ENCODE measurements at regions not wholly inside any gene's neighbourhood (a gene's known extent, or its start where the extent isn't known, plus 50 kb on each side); places are given as distances from the start of the nearest gene placed in this dataset.

GRCh38 chr12:65653946-65654629 is 170.2 kb upstream of the HMGA2 start:
- TF ChIP-seq, protein P1, sequence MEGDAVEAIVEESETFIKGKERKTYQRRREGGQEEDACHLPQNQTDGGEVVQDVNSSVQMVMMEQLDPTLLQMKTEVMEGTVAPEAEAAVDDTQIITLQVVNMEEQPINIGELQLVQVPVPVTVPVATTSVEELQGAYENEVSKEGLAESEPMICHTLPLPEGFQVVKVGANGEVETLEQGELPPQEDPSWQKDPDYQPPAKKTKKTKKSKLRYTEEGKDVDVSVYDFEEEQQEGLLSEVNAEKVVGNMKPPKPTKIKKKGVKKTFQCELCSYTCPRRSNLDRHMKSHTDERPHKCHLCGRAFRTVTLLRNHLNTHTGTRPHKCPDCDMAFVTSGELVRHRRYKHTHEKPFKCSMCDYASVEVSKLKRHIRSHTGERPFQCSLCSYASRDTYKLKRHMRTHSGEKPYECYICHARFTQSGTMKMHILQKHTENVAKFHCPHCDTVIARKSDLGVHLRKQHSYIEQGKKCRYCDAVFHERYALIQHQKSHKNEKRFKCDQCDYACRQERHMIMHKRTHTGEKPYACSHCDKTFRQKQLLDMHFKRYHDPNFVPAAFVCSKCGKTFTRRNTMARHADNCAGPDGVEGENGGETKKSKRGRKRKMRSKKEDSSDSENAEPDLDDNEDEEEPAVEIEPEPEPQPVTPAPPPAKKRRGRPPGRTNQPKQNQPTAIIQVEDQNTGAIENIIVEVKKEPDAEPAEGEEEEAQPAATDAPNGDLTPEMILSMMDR (IDR thresholded peaks at IDR 0.05; ENCODE audit: low read depth, low read length, missing input control), result no peak
- TF ChIP-seq TAF1 (conservative IDR thresholded peaks at IDR 0.05), result no peak
- TF ChIP-seq YY1 (IDR thresholded peaks at IDR 0.05), result no peak
- TF ChIP-seq RAD21 (IDR thresholded peaks at IDR 0.05), result no peak
- no peak for TF ChIP-seq RXRA (IDR thresholded peaks at IDR 0.05)

Data from liver (tissue), 3 donors.